ENCODE measurements at regions not wholly inside any gene's neighbourhood (a gene's known extent, or its start where the extent isn't known, plus 50 kb on each side); places are given as distances from the start of the nearest gene placed in this dataset.

DNA sequence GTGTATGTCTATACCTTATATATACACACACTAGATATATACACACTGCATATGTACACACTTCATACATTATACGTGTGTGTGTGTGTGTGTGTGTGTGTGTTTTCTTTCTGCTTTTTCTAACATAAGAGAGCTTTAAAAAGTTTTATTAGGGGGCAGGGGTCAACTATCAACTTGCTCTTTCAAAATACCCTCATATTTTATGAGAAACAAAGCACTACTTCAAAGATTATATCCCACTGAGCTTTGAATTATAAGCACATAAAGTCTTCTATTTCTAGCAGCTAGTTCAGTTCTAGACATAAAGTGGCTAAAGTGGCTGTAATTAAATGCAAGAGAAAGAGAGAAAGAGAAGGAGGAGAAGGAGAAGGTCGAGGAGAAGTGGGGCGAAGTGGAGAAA, 1361.3 kb downstream of the ZPLD1 start:
- WGBS (ENCODE audit: insufficient coverage, insufficient replicate concordance, low lambda C conversion rate, missing lambda C conversion rate): 0% methylated on average over 3 of the region's 3 CpGs
- no peaks in the 10 kb centered on the region for H3K27me3 ChIP-seq (replicated peaks in 1 of 2; ENCODE audit: control insufficient read depth in 2 of 2, insufficient read depth in 2 of 2, low read length in 1 of 2)
- TF ChIP-seq, protein P1, sequence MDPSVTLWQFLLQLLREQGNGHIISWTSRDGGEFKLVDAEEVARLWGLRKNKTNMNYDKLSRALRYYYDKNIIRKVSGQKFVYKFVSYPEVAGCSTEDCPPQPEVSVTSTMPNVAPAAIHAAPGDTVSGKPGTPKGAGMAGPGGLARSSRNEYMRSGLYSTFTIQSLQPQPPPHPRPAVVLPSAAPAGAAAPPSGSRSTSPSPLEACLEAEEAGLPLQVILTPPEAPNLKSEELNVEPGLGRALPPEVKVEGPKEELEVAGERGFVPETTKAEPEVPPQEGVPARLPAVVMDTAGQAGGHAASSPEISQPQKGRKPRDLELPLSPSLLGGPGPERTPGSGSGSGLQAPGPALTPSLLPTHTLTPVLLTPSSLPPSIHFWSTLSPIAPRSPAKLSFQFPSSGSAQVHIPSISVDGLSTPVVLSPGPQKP (IDR thresholded peaks at IDR 0.05; ENCODE audit: low read depth, low read length): no peak
- TF ChIP-seq, protein P2, sequence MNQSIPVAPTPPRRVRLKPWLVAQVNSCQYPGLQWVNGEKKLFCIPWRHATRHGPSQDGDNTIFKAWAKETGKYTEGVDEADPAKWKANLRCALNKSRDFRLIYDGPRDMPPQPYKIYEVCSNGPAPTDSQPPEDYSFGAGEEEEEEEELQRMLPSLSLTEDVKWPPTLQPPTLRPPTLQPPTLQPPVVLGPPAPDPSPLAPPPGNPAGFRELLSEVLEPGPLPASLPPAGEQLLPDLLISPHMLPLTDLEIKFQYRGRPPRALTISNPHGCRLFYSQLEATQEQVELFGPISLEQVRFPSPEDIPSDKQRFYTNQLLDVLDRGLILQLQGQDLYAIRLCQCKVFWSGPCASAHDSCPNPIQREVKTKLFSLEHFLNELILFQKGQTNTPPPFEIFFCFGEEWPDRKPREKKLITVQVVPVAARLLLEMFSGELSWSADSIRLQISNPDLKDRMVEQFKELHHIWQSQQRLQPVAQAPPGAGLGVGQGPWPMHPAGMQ (IDR thresholded peaks at IDR 0.05; ENCODE audit: borderline replicate concordance): no peak
- TF ChIP-seq, protein P3, sequence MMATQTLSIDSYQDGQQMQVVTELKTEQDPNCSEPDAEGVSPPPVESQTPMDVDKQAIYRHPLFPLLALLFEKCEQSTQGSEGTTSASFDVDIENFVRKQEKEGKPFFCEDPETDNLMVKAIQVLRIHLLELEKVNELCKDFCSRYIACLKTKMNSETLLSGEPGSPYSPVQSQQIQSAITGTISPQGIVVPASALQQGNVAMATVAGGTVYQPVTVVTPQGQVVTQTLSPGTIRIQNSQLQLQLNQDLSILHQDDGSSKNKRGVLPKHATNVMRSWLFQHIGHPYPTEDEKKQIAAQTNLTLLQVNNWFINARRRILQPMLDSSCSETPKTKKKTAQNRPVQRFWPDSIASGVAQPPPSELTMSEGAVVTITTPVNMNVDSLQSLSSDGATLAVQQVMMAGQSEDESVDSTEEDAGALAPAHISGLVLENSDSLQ (IDR thresholded peaks at IDR 0.05): no peak
- TF ChIP-seq JUNB (IDR thresholded peaks at IDR 0.05): no peak
- no peak for TF ChIP-seq BCL11A (IDR thresholded peaks at IDR 0.05; ENCODE audit: low read depth, low read length)
- TF ChIP-seq CREB1 (IDR thresholded peaks at IDR 0.05; ENCODE audit: low read depth): no peak
- TF ChIP-seq STAT1 (conservative IDR thresholded peaks at IDR 0.05): no peak
- TF ChIP-seq, protein P4, sequence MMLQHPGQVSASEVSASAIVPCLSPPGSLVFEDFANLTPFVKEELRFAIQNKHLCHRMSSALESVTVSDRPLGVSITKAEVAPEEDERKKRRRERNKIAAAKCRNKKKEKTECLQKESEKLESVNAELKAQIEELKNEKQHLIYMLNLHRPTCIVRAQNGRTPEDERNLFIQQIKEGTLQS (IDR thresholded peaks at IDR 0.05; ENCODE audit: borderline replicate concordance, extremely low read depth, low read depth, low read length): no peak
- no peak for TF ChIP-seq NR2C1 (IDR thresholded peaks at IDR 0.05)
- no peak for TF ChIP-seq NBN (IDR thresholded peaks at IDR 0.05)
- TF ChIP-seq CEBPB (IDR thresholded peaks at IDR 0.05; ENCODE audit: borderline replicate concordance in 1 of 2, low read depth in 2 of 2, low read length in 2 of 2): no peak
- no peak for TF ChIP-seq RBBP5 (conservative IDR thresholded peaks at IDR 0.05)
- no peak for TF ChIP-seq ASH2L (IDR thresholded peaks at IDR 0.05; ENCODE audit: borderline replicate concordance, low read depth)
- TF ChIP-seq, protein P5, sequence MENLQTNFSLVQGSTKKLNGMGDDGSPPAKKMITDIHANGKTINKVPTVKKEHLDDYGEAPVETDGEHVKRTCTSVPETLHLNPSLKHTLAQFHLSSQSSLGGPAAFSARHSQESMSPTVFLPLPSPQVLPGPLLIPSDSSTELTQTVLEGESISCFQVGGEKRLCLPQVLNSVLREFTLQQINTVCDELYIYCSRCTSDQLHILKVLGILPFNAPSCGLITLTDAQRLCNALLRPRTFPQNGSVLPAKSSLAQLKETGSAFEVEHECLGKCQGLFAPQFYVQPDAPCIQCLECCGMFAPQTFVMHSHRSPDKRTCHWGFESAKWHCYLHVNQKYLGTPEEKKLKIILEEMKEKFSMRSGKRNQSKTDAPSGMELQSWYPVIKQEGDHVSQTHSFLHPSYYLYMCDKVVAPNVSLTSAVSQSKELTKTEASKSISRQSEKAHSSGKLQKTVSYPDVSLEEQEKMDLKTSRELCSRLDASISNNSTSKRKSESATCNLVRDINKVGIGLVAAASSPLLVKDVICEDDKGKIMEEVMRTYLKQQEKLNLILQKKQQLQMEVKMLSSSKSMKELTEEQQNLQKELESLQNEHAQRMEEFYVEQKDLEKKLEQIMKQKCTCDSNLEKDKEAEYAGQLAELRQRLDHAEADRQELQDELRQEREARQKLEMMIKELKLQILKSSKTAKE (IDR thresholded peaks at IDR 0.05; ENCODE audit: low read depth, poor library complexity, severe bottlenecking): no peak
- no peak for TF ChIP-seq SMC3 (IDR thresholded peaks at IDR 0.05; ENCODE audit: borderline replicate concordance, low read length)
- H3K4me2 ChIP-seq (ENCODE audit: control insufficient read depth, insufficient read depth): no peak overlapping the region
- no TSS peak for BruUV-seq (replicated peaks)
- SMC1A ChIA-PET (ENCODE audit: uncharacterized antibody, unreplicated experiment): interaction anchor here (1.1 kb wide), 1 partner anchor 19 kb away, joined by 4 read pairs; no protein-coding TSS in a partner anchor
- no peak overlapping the region for H3K9ac ChIP-seq (ENCODE audit: control insufficient read depth, insufficient read depth, low read length)
- no peak for ATAC-seq
- H3K9me3 ChIP-seq (replicated peaks; ENCODE audit: control insufficient read depth, insufficient read depth, low read length): no peaks in the 10 kb centered on the region
- no peak for FAIRE-seq
- H3K4me1 ChIP-seq (ENCODE audit: control insufficient read depth, insufficient read depth, low read length): no peaks in the 10 kb centered on the region
- H4K20me1 ChIP-seq (ENCODE audit: control insufficient read depth, insufficient read depth): no peaks in the 10 kb centered on the region
- no peak overlapping the region for H3K4me3 ChIP-seq
- no peak overlapping the region for H3K27ac ChIP-seq (ENCODE audit: control insufficient read depth, insufficient read depth)
- RAD21 ChIA-PET (ENCODE audit: unreplicated experiment): no interaction called here
- CTCF ChIA-PET: no interaction called here
- POLR2A ChIA-PET: no interaction called here
- no peaks in the 10 kb centered on the region for H3K36me3 ChIP-seq (ENCODE audit: control insufficient read depth in 2 of 2, insufficient read depth in 2 of 2, low read length in 1 of 2)
- no peaks in the 10 kb centered on the region for H3K79me2 ChIP-seq (ENCODE audit: control insufficient read depth, insufficient read depth, low read length)
- DNase-seq (ENCODE audit: low read depth, low spot score): no peak
- intact Hi-C loops (cut with micrococcal nuclease; ENCODE audit: unreplicated experiment) (no loop called here), in situ Hi-C loops (cut with MboI) (no loop called here)
- H2AFZ ChIP-seq (ENCODE audit: control insufficient read depth, low read depth, low read length): no peak overlapping the region
